Ectodermal cell (in vitro differentiated cells): ENCODE measurements at regions not wholly inside any gene's neighbourhood (a gene's known extent, or its start where the extent isn't known, plus 50 kb on each side); places are given as distances from the start of the nearest gene placed in this dataset.

ENCODE experiments used
- H3K27ac ChIP-seq: 2 replicates; pipeline ENCODE4 v1.7.0; 2013; ENCODE audit warnings: mild to moderate bottlenecking, low read depth, low read length; ENCODE audit not compliant: insufficient read depth, poor library complexity, severe bottlenecking
- H3K27me3 ChIP-seq: 2 replicates; pipeline ENCODE4 v1.7.0; 2013; ENCODE audit warnings: mild to moderate bottlenecking, low read length; ENCODE audit not compliant: insufficient read depth, control insufficient read depth, poor library complexity, severe bottlenecking
- H3K36me3 ChIP-seq: one replicate; pipeline ENCODE4 v1.7.0; 2013; ENCODE audit warnings: low read length; ENCODE audit not compliant: control insufficient read depth, insufficient read depth
- H3K4me1 ChIP-seq: one replicate; pipeline ENCODE4 v1.7.0; 2013; ENCODE audit warnings: low read length; ENCODE audit not compliant: control insufficient read depth, insufficient read depth
- H3K4me3 ChIP-seq: 2 replicates; pipeline ENCODE4 v1.7.0; 2013; ENCODE audit warnings: low read depth, low read length, control low read depth; ENCODE audit not compliant: insufficient read depth
- H3K9me3 ChIP-seq: 2 replicates; pipeline ENCODE4 v1.7.0; 2013; ENCODE audit warnings: mild to moderate bottlenecking, low read length, moderate library complexity; ENCODE audit not compliant: control insufficient read depth
- WGBS, 2 experiments: methylation state at CpG; one replicate each; pipeline ENCODE4 v1.1.7; 2013; ENCODE audit warnings: missing lambda C conversion rate in 2 of 2; 5-methylcytosine and 5-hydroxymethylcytosine counted together

DNA sequence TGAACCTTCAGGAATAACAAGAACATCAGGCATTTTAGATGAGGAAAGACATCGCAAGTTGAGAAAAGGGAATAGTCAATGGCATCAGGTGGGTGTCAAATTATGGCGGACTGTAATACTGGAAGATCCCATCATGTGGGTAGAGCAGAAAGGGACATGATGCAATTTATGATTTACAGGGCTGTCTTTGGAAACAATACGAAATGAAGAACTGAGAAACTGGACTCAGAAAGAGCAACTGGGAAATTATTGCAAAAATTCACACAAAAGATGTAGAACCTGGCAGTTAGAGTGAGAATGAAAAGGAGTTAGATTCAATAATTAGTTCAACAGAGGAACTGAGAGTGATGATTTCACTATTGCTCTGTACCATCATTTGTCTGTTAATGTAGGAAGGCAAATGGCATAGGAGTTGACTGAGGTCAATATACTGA, 1635.0 kb upstream of the ACVR2A start:
- WGBS, 2 experiments = 94% methylated on average over 3 of the region's 3 CpGs
- Histone ChIP-seq H3K4me3 (no peak overlapping the region), H3K4me1 (no peaks in the 10 kb centered on the region), H3K27ac (no peak overlapping the region), H3K9me3 (no peaks in the 10 kb centered on the region), H3K36me3 (no peaks in the 10 kb centered on the region), H3K27me3 (no peaks in the 10 kb centered on the region)

DNA sequence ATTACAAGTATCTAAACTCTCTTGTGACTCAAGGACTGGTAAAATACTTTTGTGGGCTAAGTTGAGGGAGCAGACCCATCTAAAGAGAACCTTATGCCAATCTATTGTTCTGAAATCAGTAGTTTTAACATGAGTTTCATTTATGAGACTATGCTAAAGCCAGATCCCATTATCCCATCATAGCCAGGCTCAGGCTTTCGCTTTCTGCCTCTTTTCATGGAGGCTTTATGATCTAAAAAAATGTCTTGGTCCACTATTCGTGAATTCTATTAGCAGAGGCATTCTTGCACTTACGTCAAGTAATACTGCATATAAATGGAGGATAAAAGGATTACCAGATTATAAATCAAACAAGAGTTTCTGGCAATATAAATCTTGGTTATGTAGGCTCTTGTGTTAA, 1636.9 kb upstream of the ACVR2A start:
- no peaks in the 10 kb centered on the region for H3K36me3 ChIP-seq
- H3K27ac ChIP-seq = no peak overlapping the region
- WGBS, 2 experiments = 98 to 100% methylated on average over 2 to 3 of the region's 3 CpGs
- no peaks in the 10 kb centered on the region for H3K27me3 ChIP-seq
- H3K4me1 ChIP-seq = no peaks in the 10 kb centered on the region
- H3K9me3 ChIP-seq = no peaks in the 10 kb centered on the region
- H3K4me3 ChIP-seq = no peak overlapping the region

DNA sequence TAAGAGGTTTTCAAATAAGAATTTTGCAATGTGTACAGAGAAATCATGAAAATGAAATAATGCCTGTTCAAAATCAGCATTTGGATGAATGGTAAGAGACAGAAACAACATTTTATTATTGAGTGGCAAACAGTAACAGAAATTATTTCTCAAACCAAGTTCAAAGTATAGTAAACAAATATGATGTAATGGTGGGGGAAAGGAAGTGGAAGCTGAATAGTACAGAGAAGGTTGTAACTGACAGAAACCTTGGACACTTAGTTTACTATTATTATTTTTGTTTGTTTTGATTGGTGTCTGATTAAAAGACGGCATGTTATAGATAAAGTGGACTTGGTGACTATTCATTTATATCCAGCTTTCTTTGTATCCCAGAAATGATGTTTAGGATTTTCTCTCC, 1637.4 kb upstream of the ACVR2A start:
- Histone ChIP-seq H3K27me3 (no peaks in the 10 kb centered on the region), H3K27ac (no peak overlapping the region), H3K9me3 (no peaks in the 10 kb centered on the region), H3K36me3 (no peaks in the 10 kb centered on the region), H3K4me3 (no peak overlapping the region), H3K4me1 (no peaks in the 10 kb centered on the region)
- WGBS, 2 experiments = 80% methylated on average over 1 of the region's 1 CpG; no CpG with 5 or more reads in 1 of the 2 experiments

DNA sequence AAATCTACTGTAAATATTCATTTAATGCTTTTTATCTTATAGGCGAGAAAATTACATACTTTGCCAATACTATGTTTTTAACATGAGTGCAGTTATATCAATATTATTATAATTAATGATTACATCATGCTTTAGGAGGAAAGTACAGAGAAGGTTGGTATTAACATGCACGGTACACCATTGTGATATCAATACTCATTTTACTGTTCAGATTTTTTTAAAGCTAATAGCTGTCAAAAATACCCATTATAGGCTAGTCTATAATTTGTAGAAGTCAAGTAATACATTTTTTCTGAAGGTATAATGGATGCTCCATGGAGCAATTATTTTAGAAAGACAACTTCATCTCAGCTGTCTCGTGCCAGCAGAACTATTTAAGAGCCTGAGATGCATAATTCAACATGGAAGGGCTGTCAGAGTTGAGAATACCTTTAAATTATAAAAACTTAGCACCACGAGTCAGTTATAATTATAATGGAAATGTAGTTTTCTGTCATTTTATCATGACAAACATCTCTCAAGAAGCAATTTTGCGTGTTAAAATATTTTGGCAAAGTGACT, 1641.7 kb upstream of the ACVR2A start:
- H3K4me3 ChIP-seq = no peak overlapping the region
- H3K27ac ChIP-seq = no peak overlapping the region
- H3K27me3 ChIP-seq = no peaks in the 10 kb centered on the region
- H3K9me3 ChIP-seq = no peaks in the 10 kb centered on the region
- H3K4me1 ChIP-seq = no peaks in the 10 kb centered on the region
- WGBS, 2 experiments = 100% methylated on average over 1 to 3 of the region's 5 CpGs
- no peaks in the 10 kb centered on the region for H3K36me3 ChIP-seq

DNA sequence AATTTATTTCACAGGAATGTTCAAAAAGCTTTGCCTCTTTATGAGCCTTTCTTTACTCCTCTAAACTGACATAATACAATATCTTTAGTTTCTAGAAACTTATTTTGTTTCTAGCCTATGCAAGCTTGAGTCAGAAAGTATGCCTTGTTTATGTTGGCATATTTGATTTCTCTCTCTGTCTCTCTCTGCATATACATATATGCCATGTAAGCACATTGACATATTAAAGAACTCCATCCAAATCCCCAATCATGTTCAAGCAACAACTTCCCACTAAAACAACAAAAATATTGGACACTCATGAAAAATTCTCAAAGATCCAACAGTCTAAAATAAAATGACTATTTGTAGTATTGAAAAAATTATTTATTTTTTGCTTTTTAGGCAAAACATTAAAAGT, 1651.2 kb upstream of the ACVR2A start:
- no peak overlapping the region for H3K4me3 ChIP-seq

DNA sequence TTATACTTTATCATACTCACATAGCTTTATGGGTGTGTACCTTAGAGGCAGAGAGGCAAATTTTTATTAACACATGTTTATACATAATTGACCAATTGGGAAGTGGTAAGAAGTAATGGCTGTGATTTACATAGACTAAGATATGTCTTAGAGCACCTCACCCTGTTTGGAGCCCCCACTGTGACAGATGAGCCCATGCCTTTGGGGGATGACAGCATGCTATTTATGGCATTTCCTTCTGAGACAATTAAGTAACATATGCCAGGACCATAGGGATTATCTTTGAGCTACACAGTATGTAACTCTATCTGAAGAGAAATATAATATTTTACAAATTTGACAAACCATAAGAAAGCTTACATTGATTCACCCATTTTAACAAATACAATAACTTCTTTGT, 1655.3 kb upstream of the ACVR2A start:
- no peaks in the 10 kb centered on the region for H3K4me1 ChIP-seq
- H3K4me3 ChIP-seq = no peak overlapping the region
- no peaks in the 10 kb centered on the region for H3K9me3 ChIP-seq
- H3K27me3 ChIP-seq = no peaks in the 10 kb centered on the region
- H3K36me3 ChIP-seq = no peaks in the 10 kb centered on the region
- H3K27ac ChIP-seq = no peak overlapping the region

More for the DNA sequence above, 1651.2 kb upstream of the ACVR2A start:
- Histone ChIP-seq H3K27me3 (no peaks in the 10 kb centered on the region), H3K27ac (no peak overlapping the region), H3K36me3 (no peaks in the 10 kb centered on the region), H3K9me3 (no peaks in the 10 kb centered on the region), H3K4me1 (no peaks in the 10 kb centered on the region)

DNA sequence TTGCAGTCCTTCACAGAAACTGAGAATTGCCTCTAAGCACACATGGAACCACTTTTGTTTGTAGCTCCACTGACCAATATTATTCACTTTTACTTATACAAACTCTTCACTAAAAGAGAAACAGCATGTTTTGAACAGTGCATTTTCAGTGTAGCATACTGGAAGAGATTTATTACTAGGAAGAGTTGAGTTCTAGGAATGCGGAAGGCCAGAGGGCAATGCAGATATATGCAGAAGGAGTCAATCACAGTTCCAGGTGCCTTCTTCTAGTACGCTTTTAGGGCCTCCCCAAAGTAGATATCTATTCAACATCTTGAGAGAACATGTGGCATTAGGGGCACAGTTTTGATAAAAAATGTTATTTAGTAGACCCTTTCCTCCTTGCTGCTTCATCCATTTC, 1654.0 kb upstream of the ZEB2 start:
- H3K27ac ChIP-seq = no peak overlapping the region
- 94 to 100% methylated on average over 2 of the region's 2 CpGs for WGBS, 2 experiments
- no peaks in the 10 kb centered on the region for H3K27me3 ChIP-seq
- H3K9me3 ChIP-seq = no peaks in the 10 kb centered on the region
- H3K36me3 ChIP-seq = no peaks in the 10 kb centered on the region
- H3K4me1 ChIP-seq = no peaks in the 10 kb centered on the region
- no peak overlapping the region for H3K4me3 ChIP-seq

DNA sequence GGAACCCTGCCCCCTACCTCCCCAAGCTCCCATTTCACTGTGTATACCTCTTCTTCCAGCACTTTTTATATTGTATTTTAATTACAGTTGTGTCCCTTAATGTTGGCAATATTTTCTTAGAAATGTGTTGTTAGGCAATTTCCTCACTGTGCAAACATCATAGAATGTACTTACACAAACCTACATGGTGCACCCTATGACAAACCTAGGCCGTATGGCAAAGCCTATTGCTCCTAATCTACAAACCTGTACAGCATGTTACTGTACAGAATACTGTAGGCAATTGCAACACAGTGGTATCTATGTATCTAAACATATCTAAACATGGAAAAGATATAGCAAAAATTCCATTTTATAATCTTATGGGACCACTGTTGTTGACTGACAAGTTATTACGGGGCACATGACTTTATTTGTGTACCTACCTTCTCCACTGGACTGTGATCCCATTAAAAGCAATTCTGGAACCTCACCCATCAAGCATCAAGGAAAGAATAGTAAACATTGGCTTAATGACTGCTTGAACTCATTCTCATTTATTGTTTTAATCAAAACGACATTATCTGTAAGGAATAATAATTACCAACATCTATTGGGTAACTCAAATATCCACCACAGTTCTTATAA, 1641.5 kb upstream of the ZEB2 start:
- Histone ChIP-seq H3K4me1 (no peaks in the 10 kb centered on the region), H3K4me3 (no peak overlapping the region), H3K9me3 (no peaks in the 10 kb centered on the region), H3K27ac (no peak overlapping the region), H3K27me3 (no peaks in the 10 kb centered on the region), H3K36me3 (no peaks in the 10 kb centered on the region)
- 75 to 86% methylated on average over 3 of the region's 3 CpGs for WGBS, 2 experiments

DNA sequence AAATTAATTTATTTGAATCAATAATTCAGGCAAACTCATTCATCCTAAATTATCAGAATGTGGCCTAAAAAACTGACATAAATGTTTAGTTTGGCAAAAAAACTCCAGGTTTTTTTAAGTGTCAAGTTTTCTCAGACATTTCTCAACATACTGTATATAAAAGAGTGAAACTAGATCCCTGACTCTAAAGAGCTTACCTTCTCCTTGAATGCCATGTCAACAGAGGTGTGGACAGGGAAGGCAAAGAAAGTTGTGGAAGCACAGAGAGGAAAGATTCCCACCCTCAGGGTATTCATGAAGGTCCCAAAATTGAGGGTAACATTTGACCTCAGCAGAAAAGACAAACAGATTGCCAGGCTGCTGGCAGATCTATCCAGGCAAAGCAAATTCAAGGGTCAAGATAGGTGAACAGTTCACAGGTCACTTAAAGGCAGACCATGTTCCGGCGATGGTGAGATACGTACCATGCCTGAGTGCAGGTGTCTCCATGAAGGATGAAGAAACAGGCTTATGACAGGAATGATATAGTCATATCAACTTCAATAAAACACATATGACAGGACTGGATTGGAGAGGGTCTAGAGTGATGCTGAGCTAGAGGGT, 1638.3 kb upstream of the ZEB2 start:
- H3K36me3 ChIP-seq = no peaks in the 10 kb centered on the region
- WGBS, 2 experiments = 95 to 100% methylated on average over 3 of the region's 3 CpGs
- H3K9me3 ChIP-seq = no peaks in the 10 kb centered on the region
- H3K27ac ChIP-seq = no peak overlapping the region
- no peak overlapping the region for H3K4me3 ChIP-seq
- H3K27me3 ChIP-seq = no peaks in the 10 kb centered on the region
- H3K4me1 ChIP-seq = no peaks in the 10 kb centered on the region

DNA sequence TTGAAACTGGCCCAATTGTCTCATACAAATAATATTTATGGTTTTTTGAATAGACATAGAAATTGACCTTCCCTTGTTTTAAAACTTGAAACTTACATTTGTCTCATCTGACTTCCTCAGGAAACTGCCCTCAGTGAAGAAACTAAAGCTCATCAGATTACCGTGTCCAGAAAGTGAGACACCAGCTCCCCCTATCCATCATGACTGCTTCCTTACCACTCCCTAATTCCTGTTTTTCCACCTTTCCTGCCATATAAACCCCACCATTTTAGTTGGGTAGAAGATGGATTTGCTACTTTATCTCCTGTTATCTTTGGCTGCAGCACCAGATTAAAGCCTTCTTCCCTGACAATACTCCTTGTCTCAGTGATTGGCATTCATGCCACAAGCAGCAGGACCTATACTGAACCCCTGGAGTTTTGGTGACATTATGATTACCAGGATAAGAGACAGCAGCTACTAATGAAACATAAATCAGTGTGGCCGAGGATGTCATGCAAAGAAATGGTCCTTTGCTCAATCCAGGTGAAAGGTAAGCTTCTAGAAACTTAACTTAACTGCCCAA, 1627.6 kb upstream of the ZEB2 start:
- WGBS, 2 experiments = 87 to 89% methylated on average over 2 of the region's 2 CpGs
- Histone ChIP-seq H3K27me3 (no peaks in the 10 kb centered on the region), H3K36me3 (no peaks in the 10 kb centered on the region), H3K4me3 (no peak overlapping the region), H3K4me1 (no peaks in the 10 kb centered on the region), H3K27ac (no peak overlapping the region), H3K9me3 (no peaks in the 10 kb centered on the region)
